Mesenchymal stem cell (in vitro differentiated cells and primary cell): ENCODE measurements at regions not wholly inside any gene's neighbourhood (a gene's known extent, or its start where the extent isn't known, plus 50 kb on each side); places are given as distances from the start of the nearest gene placed in this dataset.
A peak's percentile ranks its signal among the peaks of the same experiment; 100 is the strongest.
"Not testable (repeated sequence)": the region's sequence is repeated elsewhere in the genome, so short reads cannot be mapped to it uniquely, and the experiment has no call there.

Experiments used
- DNase-seq: peaks from one replicate; pipeline ENCODE4 v3.0.0-alpha.2; 2013
- H2AFZ ChIP-seq: one replicate; pipeline ENCODE4 v1.6.1; 2013; ENCODE audit warnings: low read depth, mild to moderate bottlenecking, control low read depth, inconsistent platforms, low read length, moderate library complexity
- H2AK5ac ChIP-seq: 2 replicates; pipeline ENCODE4 v1.6.1; 2013; ENCODE audit warnings: low read length, moderate library complexity, mild to moderate bottlenecking, inconsistent platforms; ENCODE audit not compliant: severe bottlenecking
- H2BK120ac ChIP-seq: one replicate; pipeline ENCODE4 v1.6.1; 2013; ENCODE audit warnings: low read depth, mild to moderate bottlenecking, inconsistent platforms, low read length, moderate library complexity
- H2BK12ac ChIP-seq, 2 experiments: one replicate each; pipeline ENCODE4 v1.6.1; 2013; ENCODE audit warnings: inconsistent platforms in 2 of 2, low read length in 2 of 2, mild to moderate bottlenecking in 2 of 2, moderate library complexity in 2 of 2, control low read depth in 1 of 2
- H2BK15ac ChIP-seq: one replicate; pipeline ENCODE4 v1.6.1; 2013; ENCODE audit warnings: mild to moderate bottlenecking, low read depth, inconsistent platforms; ENCODE audit not compliant: poor library complexity, severe bottlenecking
- H2BK5ac ChIP-seq: 2 replicates; pipeline ENCODE4 v1.6.1; 2013; ENCODE audit warnings: low read depth, mild to moderate bottlenecking, low read length, control low read depth, inconsistent platforms; ENCODE audit not compliant: poor library complexity, severe bottlenecking
- H3K14ac ChIP-seq, 2 experiments: one replicate each; pipeline ENCODE4 v1.6.1; 2013; ENCODE audit warnings: inconsistent platforms in 2 of 2, low read length in 2 of 2, control low read depth in 1 of 2, mild to moderate bottlenecking in 1 of 2, moderate library complexity in 1 of 2
- H3K18ac ChIP-seq, 2 experiments: one replicate each; pipeline ENCODE4 v1.6.1; 2013; ENCODE audit warnings: inconsistent platforms in 2 of 2, low read length in 2 of 2, control low read depth in 1 of 2, low read depth in 1 of 2, mild to moderate bottlenecking in 1 of 2
- H3K23ac ChIP-seq, 2 experiments: one replicate each; pipeline ENCODE4 v1.6.1; 2013; ENCODE audit warnings: inconsistent platforms in 2 of 2, low read length in 2 of 2, mild to moderate bottlenecking in 2 of 2, moderate library complexity in 2 of 2, control low read depth in 1 of 2
- H3K27ac ChIP-seq: 2 replicates; pipeline ENCODE4 v1.5.1; 2013; ENCODE audit warnings: mild to moderate bottlenecking, moderate library complexity, low read length, control low read depth, inconsistent platforms; ENCODE audit not compliant: poor library complexity, severe bottlenecking
- H3K27me3 ChIP-seq, 2 experiments: 2 replicates each; pipeline versions ENCODE4 v1.6.1 to v1.7.0; 2013; ENCODE audit warnings: low read length in 2 of 2, mild to moderate bottlenecking in 2 of 2, moderate library complexity in 2 of 2, control low read depth in 1 of 2, inconsistent platforms in 1 of 2; ENCODE audit not compliant: control insufficient read depth in 1 of 2, insufficient read depth in 1 of 2
- H3K36me3 ChIP-seq, 2 experiments: 2 replicates each; pipeline versions ENCODE4 v1.6.1 to v1.7.0; 2013; ENCODE audit warnings: low read length in 2 of 2, control low read depth in 1 of 2, inconsistent platforms in 1 of 2, low read depth in 1 of 2, mild to moderate bottlenecking in 1 of 2; ENCODE audit not compliant: insufficient read depth in 2 of 2, control insufficient read depth in 1 of 2
- H3K4ac ChIP-seq, 2 experiments: one replicate each; pipeline ENCODE4 v1.6.1; 2013; ENCODE audit warnings: inconsistent platforms in 2 of 2, low read length in 2 of 2, mild to moderate bottlenecking in 2 of 2, moderate library complexity in 2 of 2, control low read depth in 1 of 2, low read depth in 1 of 2
- H3K4me1 ChIP-seq: 2 replicates; pipeline ENCODE4 v1.6.1; 2013; ENCODE audit warnings: low read depth, low read length, control low read depth; ENCODE audit not compliant: control insufficient read depth, insufficient read depth
- H3K4me2 ChIP-seq: 2 replicates; pipeline ENCODE4 v1.6.1; 2013; ENCODE audit warnings: low read length, mild to moderate bottlenecking, inconsistent platforms; ENCODE audit not compliant: poor library complexity, severe bottlenecking
- H3K4me3 ChIP-seq, 2 experiments: 2 replicates each; pipeline versions ENCODE4 v1.5.1 to v1.7.0; 2013; ENCODE audit warnings: low read length in 2 of 2, mild to moderate bottlenecking in 2 of 2, control low read depth in 1 of 2, low read depth in 1 of 2; ENCODE audit not compliant: insufficient read depth in 1 of 2
- H3K79me1 ChIP-seq: replicated peaks from 2 replicates; pipeline ENCODE4 v1.6.1; 2013; ENCODE audit warnings: mild to moderate bottlenecking, control low read depth, low read length, inconsistent platforms; ENCODE audit not compliant: poor library complexity, severe bottlenecking
- H3K9ac ChIP-seq: 2 replicates; pipeline ENCODE4 v1.7.0; 2013; ENCODE audit warnings: mild to moderate bottlenecking, low read length, moderate library complexity
- H3K9me3 ChIP-seq: 2 replicates; pipeline ENCODE4 v1.7.0; 2013; ENCODE audit warnings: mild to moderate bottlenecking, low read length; ENCODE audit not compliant: control insufficient read depth
- H4K8ac ChIP-seq: one replicate; pipeline ENCODE4 v1.6.1; 2013; ENCODE audit warnings: inconsistent platforms, mild to moderate bottlenecking, low read length, moderate library complexity
- H4K91ac ChIP-seq: one replicate; pipeline ENCODE4 v1.6.1; 2013; ENCODE audit warnings: mild to moderate bottlenecking, low read length, inconsistent platforms
- WGBS: methylation state at CpG from one replicate; pipeline ENCODE4 v1.1.7; 2013; ENCODE audit warnings: mixed read lengths; 5-methylcytosine and 5-hydroxymethylcytosine counted together

GRCh38 chr5:74441616-74442015 lies 198.9 kb downstream of the ENC1 start:
- no peaks in the 10 kb centered on the region for H3K27me3 ChIP-seq

DNA sequence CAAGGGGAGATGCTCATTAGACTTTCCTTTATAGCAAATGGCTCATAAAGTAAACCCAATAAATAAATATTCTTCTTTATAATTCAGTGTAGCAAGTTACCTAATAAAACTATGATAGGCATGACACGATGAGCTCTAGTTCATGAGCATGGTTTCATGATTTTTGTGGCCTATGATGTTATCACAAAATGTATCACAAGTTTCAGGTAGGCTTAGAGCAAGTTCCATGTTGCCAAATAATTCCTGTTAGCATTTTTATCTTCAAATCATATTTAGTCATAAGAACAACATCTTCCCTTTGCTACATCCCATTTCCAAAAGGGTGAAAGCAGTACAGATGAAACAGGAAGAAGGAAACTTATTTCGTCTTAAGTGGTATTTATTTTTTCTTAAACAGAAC lies 200.2 kb downstream of the ENC1 start:
- no peak overlapping the region for H3K23ac ChIP-seq
- no peak overlapping the region for H3K4ac ChIP-seq
- H2AK5ac ChIP-seq = no peak overlapping the region
- no peaks in the 10 kb centered on the region for H3K36me3 ChIP-seq
- H3K9me3 ChIP-seq = no peaks in the 10 kb centered on the region
- H4K91ac ChIP-seq = no peak overlapping the region
- H3K4me3 ChIP-seq = no peak overlapping the region
- no peaks in the 10 kb centered on the region for H3K4me1 ChIP-seq
- DNase-seq = no peak
- H3K4me2 ChIP-seq = no peak overlapping the region
- no peak overlapping the region for H2BK120ac ChIP-seq
- H3K27ac ChIP-seq = no peak overlapping the region
- no peak overlapping the region for H3K9ac ChIP-seq
- H3K79me1 ChIP-seq = no peaks in the 10 kb centered on the region
- no peak overlapping the region for H2BK12ac ChIP-seq
- H2BK5ac ChIP-seq = no peak overlapping the region
- whole genome bisulfite sequencing = 60% methylated on average over 1 of the region's 2 CpGs
- no peak overlapping the region for H2BK15ac ChIP-seq
- H2AFZ ChIP-seq = no peak overlapping the region
- no peaks in the 10 kb centered on the region for H3K27me3 ChIP-seq
- no peak overlapping the region for H3K18ac ChIP-seq
- no peak overlapping the region for H3K14ac ChIP-seq
- no peak overlapping the region for H4K8ac ChIP-seq

More at GRCh38 chr5:74441616-74442015, 198.9 kb downstream of the ENC1 start:
- H2BK5ac ChIP-seq = no peak overlapping the region
- no peak overlapping the region for H3K18ac ChIP-seq
- no peak overlapping the region for H3K4me3 ChIP-seq
- no peak overlapping the region for H3K27ac ChIP-seq
- no peaks in the 10 kb centered on the region for H3K9me3 ChIP-seq
- no peak overlapping the region for H2BK15ac ChIP-seq
- no peak overlapping the region for H3K4ac ChIP-seq
- H3K36me3 ChIP-seq = no peaks in the 10 kb centered on the region
- no peaks in the 10 kb centered on the region for H3K79me1 ChIP-seq
- no peak overlapping the region for H4K91ac ChIP-seq
- H3K9ac ChIP-seq = no peak overlapping the region
- no peak for DNase-seq
- no peaks in the 10 kb centered on the region for H3K4me1 ChIP-seq
- H2AK5ac ChIP-seq = no peak overlapping the region
- no peak overlapping the region for H2BK120ac ChIP-seq
- no peak overlapping the region for H4K8ac ChIP-seq
- WGBS = 93% methylated on average over 4 of the region's 5 CpGs
- H2AFZ ChIP-seq = no peak overlapping the region
- H3K4me2 ChIP-seq = no peak overlapping the region
- H2BK12ac ChIP-seq = no peak overlapping the region
- H3K14ac ChIP-seq = no peak overlapping the region
- no peak overlapping the region for H3K23ac ChIP-seq

- H3K9me3 ChIP-seq, H3K4me1 ChIP-seq, H3K18ac ChIP-seq, H3K23ac ChIP-seq, H3K4me3 ChIP-seq, H3K27me3 ChIP-seq, H4K91ac ChIP-seq, H3K4ac ChIP-seq, H4K8ac ChIP-seq, H3K27ac ChIP-seq, H3K4me2 ChIP-seq, H3K14ac ChIP-seq, H3K79me1 ChIP-seq, H2BK5ac ChIP-seq, DNase-seq, H3K9ac ChIP-seq, H2BK120ac ChIP-seq, H2AK5ac ChIP-seq, H3K36me3 ChIP-seq, H2BK12ac ChIP-seq, H2BK15ac ChIP-seq, H2AFZ ChIP-seq: not testable (repeated sequence)
- 100% methylated on average over 1 of the region's 2 CpGs for WGBS
Measured at GRCh38 chr5:74437870-74438269, 202.7 kb downstream of the ENC1 start.

- no peak overlapping the region for H3K9ac ChIP-seq
- peak overlapping the region; percentile 11 to 47 for H3K18ac ChIP-seq
- H3K23ac ChIP-seq = no peak overlapping the region
- WGBS = 53% methylated on average over 9 of the region's 9 CpGs
- H3K27ac ChIP-seq = no peak overlapping the region
- H3K4me3 ChIP-seq = peak overlapping the region in 1 of 2 experiments; percentile 34
- peaks cover 4% of the 10 kb centered on the region for H3K4me1 ChIP-seq
- H2AK5ac ChIP-seq = no peak overlapping the region
- H2BK5ac ChIP-seq = no peak overlapping the region
- no peak overlapping the region for H2AFZ ChIP-seq
- no peaks in the 10 kb centered on the region for H3K36me3 ChIP-seq
- H2BK120ac ChIP-seq = no peak overlapping the region
- H3K14ac ChIP-seq = no peak overlapping the region
- H2BK12ac ChIP-seq = peak overlapping the region; percentile 21 to 79
- H3K4me2 ChIP-seq = peak overlapping the region; percentile 27
- no peak overlapping the region for H4K91ac ChIP-seq
- H4K8ac ChIP-seq = no peak overlapping the region
- no peaks in the 10 kb centered on the region for H3K27me3 ChIP-seq
- H3K79me1 ChIP-seq = no peaks in the 10 kb centered on the region
- no peak overlapping the region for H2BK15ac ChIP-seq
- no peak for DNase-seq
- H3K4ac ChIP-seq = peak overlapping the region in 1 of 2 experiments; percentile 40
- no peaks in the 10 kb centered on the region for H3K9me3 ChIP-seq
Measured at GRCh38 chr5:74433896-74434829, 206.4 kb downstream of the ENC1 start.
